GM12878 (cell line): ENCODE measurements at regions not wholly inside any gene's neighbourhood (a gene's known extent, or its start where the extent isn't known, plus 50 kb on each side); places are given as distances from the start of the nearest gene placed in this dataset.

ENCODE experiments used
- ATAC-seq: fragments of 200-7000 bp; cut with Tn5 transposase; 3 replicates; pipeline ENCODE4 v1.9.1; 2020; ENCODE audit warnings: mild to moderate bottlenecking, moderate library complexity
- BruUV-seq: library from RNA; stranded (reverse); fragments of 400-500 nt; replicated peaks from 2 replicates; lab custom pipeline; 2021; lab: Mats Ljungman, UMichigan
- CTCF ChIA-PET: fragments of 300-600 bp; sonication (Branson Sonifier 250); formaldehyde crosslinking; extraction: SDS; loops from one replicate; lab custom pipeline; 2021; ENCODE audit warnings: inconsistent platforms; lab: Yijun Ruan, JAX
- POLR2A ChIA-PET: fragments of 350-600 bp; formaldehyde crosslinking; extraction: SDS; loops from one replicate; lab custom pipeline; 2021; ENCODE audit warnings: inconsistent platforms; lab: Charles Lee
- RAD21 ChIA-PET: fragments of 300-600 bp; sonication (Branson Sonifier 250); formaldehyde crosslinking; loops from one replicate; lab custom pipeline; 2023; ENCODE audit warnings: antibody characterized with exemption; ENCODE audit not compliant: unreplicated experiment; lab: Charles Lee
- SMC1A ChIA-PET: fragments of 300-600 bp; sonication (Branson Sonifier 250); formaldehyde crosslinking; loops from one replicate; lab custom pipeline; 2023; ENCODE audit not compliant: unreplicated experiment, uncharacterized antibody; lab: Charles Lee
- DNase-seq: peaks from one replicate; pipeline ENCODE4 v3.0.0-alpha.2; 2011; ENCODE audit warnings: low read depth, low spot score
- FAIRE-seq: peaks from 3 replicates; lab custom pipeline; 2011; peaks lifted over from hg19 to GRCh38; lab: Jason Lieb, UNC
- H2AFZ ChIP-seq: 2 replicates; pipeline ENCODE4 v1.6.0; 2011; ENCODE audit warnings: low read depth, low read length, control low read depth; ENCODE audit not compliant: control insufficient read depth
- H3K27ac ChIP-seq: 2 replicates; pipeline ENCODE4 v1.5.1; 2011; ENCODE audit warnings: control low read depth; ENCODE audit not compliant: control insufficient read depth, insufficient read depth
- H3K27me3 ChIP-seq, 2 experiments: replicated peaks in 1 of 2; 2 replicates each; pipeline versions ENCODE4 v1.6.0 to v1.6.1; 2011; ENCODE audit warnings: low read length in 1 of 2; ENCODE audit not compliant: control insufficient read depth in 2 of 2, insufficient read depth in 2 of 2
- H3K36me3 ChIP-seq, 2 experiments: 2 replicates each; pipeline ENCODE4 v1.5.1; 2011; ENCODE audit warnings: low read length in 1 of 2; ENCODE audit not compliant: control insufficient read depth in 2 of 2, insufficient read depth in 2 of 2
- H3K4me1 ChIP-seq: 2 replicates; pipeline ENCODE4 v1.6.1; 2011; ENCODE audit warnings: mild to moderate bottlenecking, low read length, moderate library complexity, mixed read lengths; ENCODE audit not compliant: control insufficient read depth, insufficient read depth
- H3K4me2 ChIP-seq: 2 replicates; pipeline ENCODE4 v1.6.0; 2011; ENCODE audit warnings: control low read depth; ENCODE audit not compliant: control insufficient read depth, insufficient read depth
- H3K4me3 ChIP-seq: fragments of 200-600 bp; sonication (generic); 2 replicates; pipeline ENCODE4 v1.5.1; 2016
- H3K79me2 ChIP-seq: 2 replicates; pipeline ENCODE4 v1.6.0; 2011; ENCODE audit warnings: low read length; ENCODE audit not compliant: control insufficient read depth, insufficient read depth
- H3K9ac ChIP-seq: 2 replicates; pipeline ENCODE4 v1.8.0; 2011; ENCODE audit warnings: low read length, control low read depth, mixed read lengths; ENCODE audit not compliant: control insufficient read depth, insufficient read depth
- H3K9me3 ChIP-seq: replicated peaks from 3 replicates; pipeline ENCODE4 v1.5.1; 2011; ENCODE audit warnings: mild to moderate bottlenecking, low read length; ENCODE audit not compliant: control insufficient read depth, insufficient read depth
- H4K20me1 ChIP-seq: 2 replicates; pipeline ENCODE4 v1.6.0; 2011; ENCODE audit not compliant: control insufficient read depth, insufficient read depth
- EGR1 ChIP-seq, 2 experiments: IDR thresholded peaks; 1 replicate in 1 of 2; 2 replicates in 1 of 2; pipeline ENCODE4 v1.6.1; 2011 to 2012; ENCODE audit warnings: low read depth in 2 of 2, low read length in 2 of 2, borderline replicate concordance in 1 of 2, mild to moderate bottlenecking in 1 of 2, moderate library complexity in 1 of 2
- EP300 ChIP-seq, 2 experiments: fragments of 150-350 bp in 1 of 2; IDR thresholded peaks; 2 replicates each; pipeline ENCODE4 v1.6.1; 2011 to 2012; ENCODE audit warnings: low read depth in 2 of 2, low read length in 2 of 2, borderline replicate concordance in 1 of 2, improper control_type of control experiment in 1 of 2, inconsistent platforms in 1 of 2; ENCODE audit not compliant: control insufficient read depth in 1 of 2
- EZH2 ChIP-seq: IDR thresholded peaks from 2 replicates; pipeline ENCODE4 v1.6.1; 2012; ENCODE audit warnings: low read depth, mild to moderate bottlenecking, control low read depth, inconsistent platforms, low read length, borderline replicate concordance; ENCODE audit not compliant: control insufficient read depth
- FOXK2 ChIP-seq: fragments of 450-650 bp; IDR thresholded peaks from 2 replicates; pipeline ENCODE4 v1.6.1; 2017; ENCODE audit warnings: mild to moderate bottlenecking, moderate library complexity
- IKZF2 ChIP-seq, 2 experiments: fragments of 450-650 bp; IDR thresholded peaks; 2 replicates each; pipeline ENCODE4 v1.6.1; 2017; ENCODE audit warnings: mild to moderate bottlenecking in 2 of 2, moderate library complexity in 2 of 2
- MEF2A ChIP-seq: IDR thresholded peaks from 2 replicates; pipeline ENCODE4 v1.6.1; 2011; ENCODE audit warnings: low read depth, mild to moderate bottlenecking, low read length, moderate library complexity; ENCODE audit not compliant: insufficient read depth
- NR2C1 ChIP-seq: fragments of 450-650 bp; IDR thresholded peaks from 2 replicates; pipeline ENCODE4 v1.6.1; 2017; ENCODE audit warnings: antibody characterized with exemption, mild to moderate bottlenecking, moderate library complexity
- POLR2A ChIP-seq: IDR thresholded peaks from 2 replicates; pipeline ENCODE4 v1.6.1; 2011; ENCODE audit warnings: low read depth, mild to moderate bottlenecking, low read length
- RFX5 ChIP-seq: IDR thresholded peaks from 2 replicates; pipeline ENCODE4 v1.6.1; 2011; ENCODE audit warnings: low read depth, low read length, improper control_type of control experiment
- SREBF1 ChIP-seq: IDR thresholded peaks from 2 replicates; pipeline ENCODE4 v1.6.1; 2012; ENCODE audit warnings: mild to moderate bottlenecking, low read length
- STAT1 ChIP-seq: fragments of 450-650 bp; conservative IDR thresholded peaks from 2 replicates; pipeline ENCODE4 v1.6.1; 2014; ENCODE audit warnings: antibody characterized with exemption, mild to moderate bottlenecking
- WGBS: methylation state at CpG from one replicate; pipeline ENCODE4 v1.1.6; 2016; ENCODE audit warnings: low lambda C conversion rate; ENCODE audit not compliant: insufficient replicate concordance, insufficient coverage; ENCODE audit errors: missing lambda C conversion rate; 5-methylcytosine and 5-hydroxymethylcytosine counted together
- in situ Hi-C: fragments of 300-500 bp; cut with MboI; formaldehyde crosslinking; loops from 9 replicates; pipeline ENCODE4 v1.14.3; 2018; ENCODE audit warnings: mixed read lengths
- intact Hi-C: fragments of 100-400 bp; cut with micrococcal nuclease; formaldehyde crosslinking; loops from one replicate; pipeline ENCODE4 v1.14.2; 2022; ENCODE audit not compliant: unreplicated experiment
- TF ChIP-seq, protein P1 (sequence below): IDR thresholded peaks from 2 replicates; pipeline ENCODE4 v1.6.1; 2012; ENCODE audit warnings: low read depth, low read length, improper control_type of control experiment
- TF ChIP-seq, protein P2 (sequence below): fragments of 450-650 bp; IDR thresholded peaks from 2 replicates; pipeline ENCODE4 v1.6.1; 2017; ENCODE audit warnings: antibody characterized with exemption, mild to moderate bottlenecking, moderate library complexity
- TF ChIP-seq, protein P3 (sequence below): fragments of 450-650 bp; formaldehyde crosslinking; IDR thresholded peaks from 2 replicates; pipeline ENCODE4 v1.4.0; 2020; ENCODE audit warnings: mild to moderate bottlenecking, moderate library complexity
- TF ChIP-seq, protein P4 (sequence below): fragments of 450-650 bp; IDR thresholded peaks from 2 replicates; pipeline ENCODE4 v1.6.1; 2017; ENCODE audit warnings: borderline replicate concordance

DNA sequence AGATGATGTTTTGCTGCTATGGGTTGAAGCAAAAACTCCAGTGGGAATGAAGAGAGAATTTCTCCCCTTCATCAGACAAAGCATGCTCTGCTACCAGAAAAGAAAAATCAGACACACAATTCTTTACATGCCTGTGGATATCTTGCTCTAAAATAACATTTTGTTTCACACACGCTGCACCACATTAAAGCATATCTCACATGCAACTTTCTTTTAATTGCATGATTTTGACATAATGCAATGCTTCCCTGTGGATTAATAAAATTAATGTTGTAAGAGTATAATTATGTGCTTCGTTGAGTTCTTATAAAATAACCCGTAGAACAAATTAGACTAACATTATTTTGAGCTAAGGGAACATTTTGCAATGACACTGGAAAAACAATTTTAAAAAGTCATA lies 2230.7 kb downstream of the PCDH7 start (continued):
- no peak for TF ChIP-seq EGR1 (IDR thresholded peaks at IDR 0.05; ENCODE audit: borderline replicate concordance in 1 of 2, low read depth in 2 of 2, low read length in 2 of 2)
- TF ChIP-seq EP300 (IDR thresholded peaks at IDR 0.05; ENCODE audit: borderline replicate concordance in 1 of 2, control insufficient read depth in 1 of 2, low read depth in 2 of 2, low read length in 2 of 2), result no peak
- no peak for TF ChIP-seq EZH2
- TF ChIP-seq, all 136 proteins: peak for 0

DNA sequence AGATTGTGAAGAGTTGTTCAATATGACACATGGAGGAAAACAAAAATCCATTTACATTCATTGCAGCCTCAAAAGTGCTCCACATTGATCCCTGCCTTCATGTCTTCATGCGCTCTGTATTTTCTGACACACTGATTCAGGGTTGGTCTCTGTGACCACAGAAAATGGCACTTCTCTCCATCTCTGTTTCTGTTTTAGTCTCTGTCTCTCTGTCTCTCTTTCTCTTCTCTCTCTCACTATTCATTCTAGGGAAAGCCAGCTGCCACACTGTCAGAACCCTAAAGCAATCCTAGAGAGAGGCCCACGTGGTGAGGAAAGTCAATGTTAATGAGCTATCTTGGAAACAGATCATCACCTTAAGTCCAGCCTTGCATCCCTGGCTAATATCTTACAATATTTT lies 2238.4 kb downstream of the PCDH7 start:
- H3K4me2 ChIP-seq, result no peak overlapping the region
- ATAC-seq (no peak), FAIRE-seq (no peak), DNase-seq (no peak)
- no peak overlapping the region for H3K27ac ChIP-seq
- no peaks in the 10 kb centered on the region for H3K27me3 ChIP-seq
- H4K20me1 ChIP-seq, result no peaks in the 10 kb centered on the region
- H2AFZ ChIP-seq, result no peak overlapping the region
- 50% methylated on average over 2 of the region's 2 CpGs for WGBS
- no TSS peak for BruUV-seq
- in situ Hi-C loops (no loop called here), intact Hi-C loops (no loop called here)
- H3K79me2 ChIP-seq, result no peaks in the 10 kb centered on the region
- RAD21 ChIA-PET, result no interaction called here
- H3K9ac ChIP-seq, result no peak overlapping the region
- no peaks in the 10 kb centered on the region for H3K36me3 ChIP-seq
- H3K9me3 ChIP-seq, result no peaks in the 10 kb centered on the region
- H3K4me3 ChIP-seq, result no peak overlapping the region
- no peaks in the 10 kb centered on the region for H3K4me1 ChIP-seq
- POLR2A ChIA-PET, result no interaction called here
- CTCF ChIA-PET, result no interaction called here
- SMC1A ChIA-PET, result no interaction called here
- no peak for TF ChIP-seq POLR2A
- TF ChIP-seq RFX5, result no peak
- no peak for TF ChIP-seq FOXK2
- TF ChIP-seq IKZF2 (IDR thresholded peaks at IDR 0.05), result no peak
- TF ChIP-seq, protein P1, sequence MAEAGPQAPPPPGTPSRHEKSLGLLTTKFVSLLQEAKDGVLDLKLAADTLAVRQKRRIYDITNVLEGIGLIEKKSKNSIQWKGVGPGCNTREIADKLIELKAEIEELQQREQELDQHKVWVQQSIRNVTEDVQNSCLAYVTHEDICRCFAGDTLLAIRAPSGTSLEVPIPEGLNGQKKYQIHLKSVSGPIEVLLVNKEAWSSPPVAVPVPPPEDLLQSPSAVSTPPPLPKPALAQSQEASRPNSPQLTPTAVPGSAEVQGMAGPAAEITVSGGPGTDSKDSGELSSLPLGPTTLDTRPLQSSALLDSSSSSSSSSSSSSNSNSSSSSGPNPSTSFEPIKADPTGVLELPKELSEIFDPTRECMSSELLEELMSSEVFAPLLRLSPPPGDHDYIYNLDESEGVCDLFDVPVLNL, result no peak
- TF ChIP-seq, protein P2, sequence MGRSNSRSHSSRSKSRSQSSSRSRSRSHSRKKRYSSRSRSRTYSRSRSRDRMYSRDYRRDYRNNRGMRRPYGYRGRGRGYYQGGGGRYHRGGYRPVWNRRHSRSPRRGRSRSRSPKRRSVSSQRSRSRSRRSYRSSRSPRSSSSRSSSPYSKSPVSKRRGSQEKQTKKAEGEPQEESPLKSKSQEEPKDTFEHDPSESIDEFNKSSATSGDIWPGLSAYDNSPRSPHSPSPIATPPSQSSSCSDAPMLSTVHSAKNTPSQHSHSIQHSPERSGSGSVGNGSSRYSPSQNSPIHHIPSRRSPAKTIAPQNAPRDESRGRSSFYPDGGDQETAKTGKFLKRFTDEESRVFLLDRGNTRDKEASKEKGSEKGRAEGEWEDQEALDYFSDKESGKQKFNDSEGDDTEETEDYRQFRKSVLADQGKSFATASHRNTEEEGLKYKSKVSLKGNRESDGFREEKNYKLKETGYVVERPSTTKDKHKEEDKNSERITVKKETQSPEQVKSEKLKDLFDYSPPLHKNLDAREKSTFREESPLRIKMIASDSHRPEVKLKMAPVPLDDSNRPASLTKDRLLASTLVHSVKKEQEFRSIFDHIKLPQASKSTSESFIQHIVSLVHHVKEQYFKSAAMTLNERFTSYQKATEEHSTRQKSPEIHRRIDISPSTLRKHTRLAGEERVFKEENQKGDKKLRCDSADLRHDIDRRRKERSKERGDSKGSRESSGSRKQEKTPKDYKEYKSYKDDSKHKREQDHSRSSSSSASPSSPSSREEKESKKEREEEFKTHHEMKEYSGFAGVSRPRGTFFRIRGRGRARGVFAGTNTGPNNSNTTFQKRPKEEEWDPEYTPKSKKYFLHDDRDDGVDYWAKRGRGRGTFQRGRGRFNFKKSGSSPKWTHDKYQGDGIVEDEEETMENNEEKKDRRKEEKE, result no peak
- no peak for TF ChIP-seq SREBF1
- no peak for TF ChIP-seq NR2C1
- no peak for TF ChIP-seq MEF2A
- TF ChIP-seq, protein P3, sequence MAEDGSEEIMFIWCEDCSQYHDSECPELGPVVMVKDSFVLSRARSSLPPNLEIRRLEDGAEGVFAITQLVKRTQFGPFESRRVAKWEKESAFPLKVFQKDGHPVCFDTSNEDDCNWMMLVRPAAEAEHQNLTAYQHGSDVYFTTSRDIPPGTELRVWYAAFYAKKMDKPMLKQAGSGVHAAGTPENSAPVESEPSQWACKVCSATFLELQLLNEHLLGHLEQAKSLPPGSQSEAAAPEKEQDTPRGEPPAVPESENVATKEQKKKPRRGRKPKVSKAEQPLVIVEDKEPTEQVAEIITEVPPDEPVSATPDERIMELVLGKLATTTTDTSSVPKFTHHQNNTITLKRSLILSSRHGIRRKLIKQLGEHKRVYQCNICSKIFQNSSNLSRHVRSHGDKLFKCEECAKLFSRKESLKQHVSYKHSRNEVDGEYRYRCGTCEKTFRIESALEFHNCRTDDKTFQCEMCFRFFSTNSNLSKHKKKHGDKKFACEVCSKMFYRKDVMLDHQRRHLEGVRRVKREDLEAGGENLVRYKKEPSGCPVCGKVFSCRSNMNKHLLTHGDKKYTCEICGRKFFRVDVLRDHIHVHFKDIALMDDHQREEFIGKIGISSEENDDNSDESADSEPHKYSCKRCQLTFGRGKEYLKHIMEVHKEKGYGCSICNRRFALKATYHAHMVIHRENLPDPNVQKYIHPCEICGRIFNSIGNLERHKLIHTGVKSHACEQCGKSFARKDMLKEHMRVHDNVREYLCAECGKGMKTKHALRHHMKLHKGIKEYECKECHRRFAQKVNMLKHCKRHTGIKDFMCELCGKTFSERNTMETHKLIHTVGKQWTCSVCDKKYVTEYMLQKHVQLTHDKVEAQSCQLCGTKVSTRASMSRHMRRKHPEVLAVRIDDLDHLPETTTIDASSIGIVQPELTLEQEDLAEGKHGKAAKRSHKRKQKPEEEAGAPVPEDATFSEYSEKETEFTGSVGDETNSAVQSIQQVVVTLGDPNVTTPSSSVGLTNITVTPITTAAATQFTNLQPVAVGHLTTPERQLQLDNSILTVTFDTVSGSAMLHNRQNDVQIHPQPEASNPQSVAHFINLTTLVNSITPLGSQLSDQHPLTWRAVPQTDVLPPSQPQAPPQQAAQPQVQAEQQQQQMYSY, result no peak
- no peak for TF ChIP-seq STAT1
- no peak for TF ChIP-seq EZH2
- TF ChIP-seq, protein P4, sequence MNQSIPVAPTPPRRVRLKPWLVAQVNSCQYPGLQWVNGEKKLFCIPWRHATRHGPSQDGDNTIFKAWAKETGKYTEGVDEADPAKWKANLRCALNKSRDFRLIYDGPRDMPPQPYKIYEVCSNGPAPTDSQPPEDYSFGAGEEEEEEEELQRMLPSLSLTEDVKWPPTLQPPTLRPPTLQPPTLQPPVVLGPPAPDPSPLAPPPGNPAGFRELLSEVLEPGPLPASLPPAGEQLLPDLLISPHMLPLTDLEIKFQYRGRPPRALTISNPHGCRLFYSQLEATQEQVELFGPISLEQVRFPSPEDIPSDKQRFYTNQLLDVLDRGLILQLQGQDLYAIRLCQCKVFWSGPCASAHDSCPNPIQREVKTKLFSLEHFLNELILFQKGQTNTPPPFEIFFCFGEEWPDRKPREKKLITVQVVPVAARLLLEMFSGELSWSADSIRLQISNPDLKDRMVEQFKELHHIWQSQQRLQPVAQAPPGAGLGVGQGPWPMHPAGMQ, result no peak
